ENCODE measurements at regions not wholly inside any gene's neighbourhood (a gene's known extent, or its start where the extent isn't known, plus 50 kb on each side); places are given as distances from the start of the nearest gene placed in this dataset.

GRCh38 chr5:3736466-3736865 lies 140.8 kb downstream of the IRX1 start:
- no peak for DNase-seq (ENCODE audit: low spot score)

GRCh38 chr5:3736926-3737325 lies 141.3 kb downstream of the IRX1 start:
- no peak for DNase-seq (ENCODE audit: low spot score)

GRCh38 chr5:3738919-3739318 lies 143.3 kb downstream of the IRX1 start:
- no peak for DNase-seq (ENCODE audit: low spot score)

DNA sequence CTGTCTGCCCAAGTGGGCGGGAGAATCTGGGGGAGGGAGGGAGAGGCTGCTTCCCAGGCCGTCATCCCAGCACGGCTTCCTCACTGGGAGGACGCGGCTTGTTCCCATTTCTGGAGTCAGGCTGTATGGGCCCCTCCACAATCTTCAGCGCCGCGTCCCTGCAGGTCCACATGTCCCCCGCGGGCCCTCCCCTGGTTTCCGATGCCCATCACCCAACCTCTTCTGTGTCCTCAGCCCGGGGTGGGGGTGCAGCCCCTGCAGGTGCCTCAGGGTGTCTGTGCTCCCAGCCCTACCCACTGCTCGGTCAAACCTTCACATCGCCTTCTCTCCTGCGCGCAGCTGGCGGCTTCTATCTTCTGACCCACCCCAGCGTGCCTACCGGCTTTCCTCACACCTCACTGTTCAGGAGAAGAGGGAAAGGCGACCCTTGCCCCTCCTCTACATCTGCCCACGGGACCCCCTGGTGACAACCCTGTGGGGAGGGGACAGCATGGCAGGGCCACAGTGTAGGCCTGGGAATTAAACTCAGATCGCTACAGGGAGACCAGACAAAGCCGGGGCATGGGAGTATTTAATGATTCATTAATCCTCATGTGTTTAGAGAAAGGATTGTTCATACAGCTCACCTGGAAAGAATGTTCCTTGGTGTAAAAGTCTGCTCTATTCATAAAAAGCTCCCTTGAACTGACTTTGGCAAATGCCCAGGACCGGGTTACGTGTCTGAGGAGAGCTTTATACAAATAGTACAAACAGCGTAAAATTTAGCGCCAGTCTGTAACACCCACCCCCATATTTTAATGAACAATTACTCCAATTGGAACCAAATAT lies 145.1 kb downstream of the IRX1 start:
- DNase-seq (ENCODE audit: low spot score): no peak

DNA sequence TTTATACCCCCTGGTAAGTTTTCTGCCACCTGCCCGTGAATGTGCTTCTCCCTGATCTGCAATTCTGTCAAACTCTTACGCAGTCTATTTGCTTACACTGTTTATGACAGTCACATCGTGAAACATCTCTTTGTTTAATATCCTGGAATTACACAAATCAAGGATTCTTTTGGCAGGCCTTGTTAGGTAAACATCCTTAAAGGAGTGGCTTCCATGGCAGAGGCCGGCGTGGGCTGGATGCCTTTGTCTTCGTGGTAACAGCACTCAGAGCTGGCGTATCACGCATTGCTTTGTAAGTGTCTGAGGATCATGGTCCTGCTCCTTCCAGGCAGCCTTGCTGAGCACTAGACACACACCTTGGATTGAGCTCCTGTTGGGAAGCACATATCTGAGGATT lies 145.7 kb downstream of the IRX1 start:
- DNase-seq (ENCODE audit: low spot score): no peak

DNA sequence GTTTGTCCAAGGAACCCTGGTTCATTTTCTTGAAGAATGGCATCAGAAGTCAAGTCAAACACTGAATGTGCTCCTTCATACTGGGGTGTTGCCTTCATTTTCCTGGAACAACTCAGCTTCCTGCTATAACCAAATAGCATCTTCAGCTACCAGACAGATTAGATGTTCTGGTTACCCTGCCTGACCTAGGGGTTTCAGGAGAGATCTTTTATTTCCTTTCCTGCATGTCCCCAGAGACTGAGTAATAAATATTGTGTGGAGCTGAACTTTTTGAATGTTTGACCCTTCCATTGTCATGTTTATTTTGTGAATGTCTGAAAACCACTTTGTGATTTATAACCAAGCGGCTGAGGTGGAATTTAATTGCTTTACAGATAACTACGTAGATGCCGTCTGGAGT lies 147.1 kb downstream of the IRX1 start:
- no peak for DNase-seq (ENCODE audit: low spot score)

DNA sequence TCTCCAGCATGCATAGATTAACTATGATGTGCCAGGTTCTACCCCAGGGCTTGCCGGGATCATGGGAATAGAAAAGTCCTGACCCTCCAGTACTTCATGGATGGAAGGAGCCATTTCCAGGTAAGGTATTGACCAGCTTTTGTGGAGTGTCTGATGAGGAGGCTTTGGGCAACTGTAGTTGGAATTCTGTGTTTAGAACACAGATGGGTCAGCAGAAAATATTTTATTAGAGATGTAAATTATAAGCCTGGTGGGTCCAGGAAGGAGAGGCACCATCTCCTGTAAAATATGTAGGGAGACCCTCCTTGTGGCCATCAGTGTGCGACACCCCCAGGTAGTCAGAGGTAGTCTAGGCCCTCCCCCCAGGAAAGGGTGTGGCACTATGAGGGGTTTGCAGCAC lies 156.2 kb downstream of the IRX1 start:
- DNase-seq (ENCODE audit: low spot score): no peak

DNA sequence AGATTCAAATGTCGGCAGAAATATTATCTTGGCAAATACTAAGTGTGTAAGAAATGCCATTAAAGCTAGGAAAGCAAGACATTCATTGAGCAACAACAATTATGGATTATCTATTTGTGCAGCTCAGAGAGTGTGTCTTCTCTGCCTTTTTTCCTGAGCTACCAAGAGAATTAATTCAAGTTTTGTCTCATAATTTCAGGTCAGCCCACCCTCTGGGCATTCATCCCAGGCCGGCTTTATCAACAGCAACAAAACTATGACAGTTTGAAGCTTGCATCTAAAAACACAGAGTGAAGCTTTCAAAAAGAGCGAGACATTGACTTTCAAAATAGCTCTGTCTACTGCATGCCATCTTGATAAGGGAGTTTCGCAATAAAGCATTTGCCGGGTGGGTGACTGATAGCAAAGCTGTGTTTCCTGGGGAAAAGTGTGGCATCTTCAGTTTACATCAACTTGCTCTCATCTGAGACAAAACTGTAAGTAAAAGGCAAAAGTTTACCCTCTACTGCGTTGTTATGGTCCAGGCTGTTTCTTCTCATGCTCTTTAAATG lies 182.4 kb downstream of the IRX1 start:
- no peak for DNase-seq (ENCODE audit: low spot score)

GRCh38 chr5:3778945-3779344 lies 183.3 kb downstream of the IRX1 start:
- no peak for DNase-seq (ENCODE audit: low spot score)

DNA sequence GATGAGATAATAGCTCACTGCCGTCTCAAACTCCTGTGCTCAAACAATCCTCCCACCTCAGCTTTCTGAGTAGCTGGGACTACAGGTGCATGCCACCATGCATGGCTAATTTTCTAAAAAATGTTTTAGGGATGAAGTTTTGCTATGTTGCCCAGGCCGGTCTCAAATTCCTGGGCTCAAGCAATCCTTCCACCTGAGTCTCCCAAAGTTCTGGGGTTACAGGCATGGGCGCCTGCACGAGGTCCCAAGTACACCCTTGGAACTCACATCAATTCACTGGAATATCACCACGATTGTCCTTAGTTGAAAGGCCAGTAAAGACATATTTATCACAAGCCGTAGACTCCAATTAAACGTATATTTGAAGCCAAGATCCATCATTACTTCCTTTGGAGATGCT lies 184.6 kb downstream of the IRX1 start:
- DNase-seq (ENCODE audit: low spot score): no peak

GRCh38 chr5:3780907-3781306 lies 185.3 kb downstream of the IRX1 start:
- no peak for DNase-seq (ENCODE audit: low spot score)

GRCh38 chr5:3784854-3785253 lies 189.2 kb downstream of the IRX1 start:
- DNase-seq (ENCODE audit: low spot score): no peak

DNA sequence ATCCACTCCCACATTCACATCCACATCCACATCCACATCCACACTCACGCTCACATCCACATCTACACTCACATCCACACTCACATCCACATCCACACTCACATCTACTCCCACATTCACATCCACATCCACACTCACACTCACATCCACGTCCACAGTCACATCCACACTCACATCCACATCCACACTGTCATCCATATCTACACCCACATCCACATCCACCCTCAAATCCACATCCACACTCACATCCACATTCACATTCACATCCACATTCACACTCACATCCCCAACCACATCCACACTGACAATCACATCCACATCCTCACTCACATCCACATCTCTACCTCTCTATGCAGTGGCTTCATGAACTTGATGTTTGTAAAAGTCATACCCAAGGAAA lies 190.5 kb downstream of the IRX1 start:
- DNase-seq (ENCODE audit: low spot score): no peak

GRCh38 chr5:3786891-3787430 lies 191.3 kb downstream of the IRX1 start:
- DNase-seq (ENCODE audit: low spot score): no peak

DNA sequence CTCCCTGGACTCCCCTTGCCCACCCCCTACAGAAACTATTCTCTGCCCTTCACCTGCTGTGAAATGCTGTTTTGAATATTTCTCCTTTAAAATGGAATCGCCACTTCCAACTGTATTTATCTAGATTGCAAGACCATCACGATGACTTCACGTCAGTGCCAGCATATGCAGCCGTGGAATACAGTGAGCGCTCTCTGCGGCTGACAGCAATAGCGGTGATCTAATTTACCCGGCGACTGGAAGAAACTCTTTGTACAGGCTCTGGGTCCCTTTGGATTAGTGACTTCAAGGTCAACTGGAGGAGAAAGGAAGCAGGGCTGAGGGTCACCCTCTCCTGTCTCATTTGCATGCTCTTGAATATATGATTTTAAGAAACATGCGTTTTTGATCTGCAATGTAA lies 192.0 kb downstream of the IRX1 start:
- DNase-seq (ENCODE audit: low spot score): no peak

- DNase-seq (ENCODE audit: low spot score): no peak
These were observed 194.0 kb downstream of the IRX1 start for GRCh38 chr5:3789519-3790193.

GRCh38 chr5:3793162-3793561 lies 197.5 kb downstream of the IRX1 start:
- DNase-seq (ENCODE audit: low spot score): no peak

- DNase-seq (ENCODE audit: low spot score): no peak
These were observed 199.0 kb downstream of the IRX1 start for GRCh38 chr5:3794611-3795010.

GRCh38 chr5:3796736-3797135 lies 201.1 kb downstream of the IRX1 start:
- no peak for DNase-seq (ENCODE audit: low spot score)

DNA sequence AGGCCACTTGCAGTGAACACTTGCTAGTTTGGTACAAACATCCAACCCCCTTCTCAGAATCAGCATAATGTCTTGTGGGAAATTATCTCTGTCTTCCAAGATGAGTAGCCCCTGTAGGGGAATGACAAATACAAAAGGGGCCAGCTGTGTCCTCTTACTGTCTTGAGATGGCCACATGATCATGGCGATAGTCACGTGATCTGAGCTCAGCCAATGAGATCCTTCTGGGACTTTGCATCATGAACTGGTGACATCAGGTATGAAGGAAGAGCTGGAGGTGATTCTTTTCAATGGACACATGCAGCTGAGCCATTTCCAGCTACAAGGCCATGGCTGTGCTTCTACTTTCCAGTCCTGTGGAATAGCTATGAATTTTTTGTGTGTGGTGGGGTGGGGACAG lies 206.3 kb downstream of the IRX1 start:
- DNase-seq (ENCODE audit: low spot score): no peak

- DNase-seq (ENCODE audit: low spot score): no peak
These were observed 213.8 kb downstream of the IRX1 start for GRCh38 chr5:3809455-3809854.

GRCh38 chr5:3811116-3811515 lies 215.5 kb downstream of the IRX1 start:
- no peak for DNase-seq (ENCODE audit: low spot score)

DNA sequence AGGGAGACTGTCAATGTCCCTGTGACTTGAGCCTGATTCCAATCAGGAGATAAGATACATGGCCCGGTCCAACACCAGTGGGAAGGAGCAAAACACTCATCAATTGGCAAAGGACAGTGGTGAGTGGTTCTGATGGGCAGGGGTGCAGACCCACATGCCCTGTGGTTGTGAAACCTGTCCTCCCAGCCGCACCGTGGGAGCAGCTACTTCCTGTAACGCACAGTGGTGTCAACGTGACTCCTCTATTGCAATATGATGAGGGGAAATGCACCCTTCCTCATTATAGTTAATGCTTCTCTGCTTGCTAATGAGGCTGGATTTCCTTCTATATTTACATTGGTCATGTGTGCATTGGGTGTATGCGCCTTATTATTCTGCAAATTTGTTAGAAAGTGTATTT lies 223.0 kb downstream of the IRX1 start:
- DNase-seq (ENCODE audit: low spot score): no peak

Measured in activated CD4-positive, alpha-beta T cell treated with anti-CD3 and anti-CD28 coated beads, Interleukin-2, Interleukin-4, amounts not matched to agents 100 ng/mL and 50 ng/mL, durations not matched to agents 16 hours and 8 hours (primary cell).